Smooth muscle cell (in vitro differentiated cells): ENCODE measurements at regions not wholly inside any gene's neighbourhood (a gene's known extent, or its start where the extent isn't known, plus 50 kb on each side); places are given as distances from the start of the nearest gene placed in this dataset.
"Not testable (repeated sequence)": the region's sequence is repeated elsewhere in the genome, so short reads cannot be mapped to it uniquely, and the experiment has no call there.

Experiments used
- DNase-seq: peaks from one replicate; lab custom pipeline; 2025; ENCODE audit not compliant: unreplicated experiment; lab: John Stamatoyannopoulos, UW
- H2AFZ ChIP-seq: fragments of 200-600 bp; sonication (generic); 2 replicates; pipeline ENCODE4 v1.6.0; 2016; ENCODE audit warnings: antibody characterized with exemption, low read depth, mild to moderate bottlenecking
- H3F3A ChIP-seq: fragments of 200-600 bp; sonication (generic); 2 replicates; pipeline ENCODE4 v1.6.0; 2017; ENCODE audit warnings: antibody characterized with exemption, low read depth
- H3K27ac ChIP-seq: fragments of 200-600 bp; sonication (generic); 2 replicates; pipeline ENCODE4 v1.5.1; 2016; ENCODE audit warnings: low read depth, mild to moderate bottlenecking
- H3K27me3 ChIP-seq: fragments of 200-600 bp; sonication (generic); 2 replicates; pipeline ENCODE4 v1.6.1; 2016; ENCODE audit warnings: low read depth, mild to moderate bottlenecking
- H3K36me3 ChIP-seq: fragments of 200-600 bp; sonication (generic); 2 replicates; pipeline ENCODE4 v1.5.1; 2016; ENCODE audit warnings: low read depth
- H3K4me1 ChIP-seq: fragments of 200-600 bp; sonication (generic); 2 replicates; pipeline ENCODE4 v1.5.1; 2016; ENCODE audit warnings: low read depth
- H3K4me2 ChIP-seq: fragments of 200-600 bp; sonication (generic); 2 replicates; pipeline ENCODE4 v1.6.0; 2016; ENCODE audit warnings: mild to moderate bottlenecking
- H3K4me3 ChIP-seq: fragments of 200-600 bp; sonication (generic); 2 replicates; pipeline ENCODE4 v1.5.1; 2016; ENCODE audit warnings: mild to moderate bottlenecking
- H3K79me2 ChIP-seq: fragments of 200-600 bp; sonication (generic); 2 replicates; pipeline ENCODE4 v1.6.0; 2016; ENCODE audit warnings: low read depth, mild to moderate bottlenecking
- H3K9ac ChIP-seq: fragments of 200-600 bp; sonication (generic); 2 replicates; pipeline ENCODE4 v1.6.0; 2016; ENCODE audit warnings: low read depth
- H3K9me3 ChIP-seq: fragments of 200-600 bp; sonication (generic); replicated peaks from 2 replicates; pipeline ENCODE4 v1.5.1; 2016; ENCODE audit warnings: low read depth
- H4K20me1 ChIP-seq: fragments of 200-600 bp; sonication (generic); 2 replicates; pipeline ENCODE4 v1.6.0; 2016; ENCODE audit warnings: low read depth
- WGBS: methylation state at CpG from one replicate; pipeline ENCODE4 v1.1.7; 2016; ENCODE audit warnings: low lambda C conversion rate; 5-methylcytosine and 5-hydroxymethylcytosine counted together
- TF ChIP-seq, protein P1 (sequence below): fragments of 200-600 bp; sonication (generic); IDR thresholded peaks from 2 replicates; pipeline ENCODE4 v1.5.1; 2017; ENCODE audit warnings: borderline replicate concordance, mild to moderate bottlenecking, antibody characterized with exemption; ENCODE audit not compliant: insufficient read depth, poor library complexity, severe bottlenecking

DNA sequence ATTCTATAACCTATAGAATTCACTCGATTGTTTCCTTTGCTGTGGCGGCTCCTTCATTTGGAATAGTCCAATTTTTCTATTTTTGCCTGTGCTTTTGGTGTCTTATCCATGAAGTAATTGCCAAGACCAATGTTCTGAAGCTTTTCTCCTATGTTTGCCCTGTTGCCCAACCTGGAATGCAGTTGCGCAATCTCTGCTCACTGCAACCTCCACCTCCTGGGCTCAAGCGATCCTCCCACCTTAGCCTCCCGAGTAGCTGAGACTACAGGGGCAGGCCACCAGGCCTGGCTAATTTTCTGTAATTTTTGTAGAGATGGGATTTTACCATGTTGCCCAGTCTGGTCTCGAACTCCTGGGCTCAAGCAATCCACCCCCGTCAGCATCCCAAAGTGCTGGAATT, 163.5 kb downstream of the OR2B2 start:
- no peaks in the 10 kb centered on the region for H3K36me3 ChIP-seq
- no peak overlapping the region for H3K4me2 ChIP-seq
- TF ChIP-seq, protein P1, sequence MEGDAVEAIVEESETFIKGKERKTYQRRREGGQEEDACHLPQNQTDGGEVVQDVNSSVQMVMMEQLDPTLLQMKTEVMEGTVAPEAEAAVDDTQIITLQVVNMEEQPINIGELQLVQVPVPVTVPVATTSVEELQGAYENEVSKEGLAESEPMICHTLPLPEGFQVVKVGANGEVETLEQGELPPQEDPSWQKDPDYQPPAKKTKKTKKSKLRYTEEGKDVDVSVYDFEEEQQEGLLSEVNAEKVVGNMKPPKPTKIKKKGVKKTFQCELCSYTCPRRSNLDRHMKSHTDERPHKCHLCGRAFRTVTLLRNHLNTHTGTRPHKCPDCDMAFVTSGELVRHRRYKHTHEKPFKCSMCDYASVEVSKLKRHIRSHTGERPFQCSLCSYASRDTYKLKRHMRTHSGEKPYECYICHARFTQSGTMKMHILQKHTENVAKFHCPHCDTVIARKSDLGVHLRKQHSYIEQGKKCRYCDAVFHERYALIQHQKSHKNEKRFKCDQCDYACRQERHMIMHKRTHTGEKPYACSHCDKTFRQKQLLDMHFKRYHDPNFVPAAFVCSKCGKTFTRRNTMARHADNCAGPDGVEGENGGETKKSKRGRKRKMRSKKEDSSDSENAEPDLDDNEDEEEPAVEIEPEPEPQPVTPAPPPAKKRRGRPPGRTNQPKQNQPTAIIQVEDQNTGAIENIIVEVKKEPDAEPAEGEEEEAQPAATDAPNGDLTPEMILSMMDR = no peak
- no peak overlapping the region for H3K27ac ChIP-seq
- no peaks in the 10 kb centered on the region for H4K20me1 ChIP-seq
- H3K4me1 ChIP-seq = no peaks in the 10 kb centered on the region
- H3K9ac ChIP-seq = no peak overlapping the region
- H3F3A ChIP-seq = no peaks in the 10 kb centered on the region
- WGBS = 86% methylated on average over 7 of the region's 7 CpGs
- peaks cover 38% of the 10 kb centered on the region for H3K27me3 ChIP-seq
- no peaks in the 10 kb centered on the region for H3K79me2 ChIP-seq
- no peaks in the 10 kb centered on the region for H3K9me3 ChIP-seq
- no peak overlapping the region for H3K4me3 ChIP-seq
- H2AFZ ChIP-seq = no peak overlapping the region
- DNase-seq = no peak

GRCh38 chr6:27747637-27748036, 164.6 kb downstream of the OR2B2 start:
- H4K20me1 ChIP-seq = no peaks in the 10 kb centered on the region
- no peak overlapping the region for H3K4me2 ChIP-seq
- TF ChIP-seq, protein P1 = no peak
- no peaks in the 10 kb centered on the region for H3K79me2 ChIP-seq
- H3K36me3 ChIP-seq = no peaks in the 10 kb centered on the region
- no peaks in the 10 kb centered on the region for H3K9me3 ChIP-seq
- no peak for DNase-seq
- peaks cover 44% of the 10 kb centered on the region for H3K27me3 ChIP-seq
- no peaks in the 10 kb centered on the region for H3F3A ChIP-seq
- H3K4me3 ChIP-seq = no peak overlapping the region
- 84% methylated on average over 6 of the region's 6 CpGs for WGBS
- H2AFZ ChIP-seq = no peak overlapping the region
- H3K9ac ChIP-seq = no peak overlapping the region
- no peak overlapping the region for H3K27ac ChIP-seq
- H3K4me1 ChIP-seq = no peaks in the 10 kb centered on the region

GRCh38 chr6:27746860-27747259, 165.3 kb downstream of the OR2B2 start:
- not testable (repeated sequence) for DNase-seq, H3K9me3 ChIP-seq, H3K4me1 ChIP-seq, H3K4me2 ChIP-seq, H3K79me2 ChIP-seq, H3K36me3 ChIP-seq, H3F3A ChIP-seq, H3K4me3 ChIP-seq, H2AFZ ChIP-seq, H4K20me1 ChIP-seq, H3K9ac ChIP-seq, H3K27ac ChIP-seq
- 60% methylated on average over 4 of the region's 4 CpGs for WGBS
- peaks cover 44% of the 10 kb centered on the region for H3K27me3 ChIP-seq

- no peaks in the 10 kb centered on the region for H3K36me3 ChIP-seq
- H3K79me2 ChIP-seq = no peaks in the 10 kb centered on the region
- no peaks in the 10 kb centered on the region for H3K4me1 ChIP-seq
- H4K20me1 ChIP-seq = no peaks in the 10 kb centered on the region
- no peak overlapping the region for H3K4me2 ChIP-seq
- H3F3A ChIP-seq = no peaks in the 10 kb centered on the region
- DNase-seq = no peak
- no peaks in the 10 kb centered on the region for H3K9me3 ChIP-seq
- H3K4me3 ChIP-seq = no peak overlapping the region
- 53% methylated on average over 7 of the region's 7 CpGs for WGBS
- H2AFZ ChIP-seq = no peak overlapping the region
- no peak overlapping the region for H3K9ac ChIP-seq
- TF ChIP-seq, protein P1 = no peak
- peaks cover 43% of the 10 kb centered on the region for H3K27me3 ChIP-seq
- H3K27ac ChIP-seq = no peak overlapping the region
These were observed 168.4 kb downstream of the OR2B2 start for GRCh38 chr6:27743787-27744186.
